NT2/D1 (cell line): ENCODE measurements at regions not wholly inside any gene's neighbourhood (a gene's known extent, or its start where the extent isn't known, plus 50 kb on each side); places are given as distances from the start of the nearest gene placed in this dataset.

ENCODE experiments used
- SUZ12 ChIP-seq: IDR thresholded peaks from 2 replicates; pipeline ENCODE4 v1.6.1; 2011; ENCODE audit not compliant: insufficient read length, insufficient read depth; ENCODE audit errors: extremely low read depth
- YY1 ChIP-seq: IDR thresholded peaks from 2 replicates; pipeline ENCODE4 v1.6.1; 2011; ENCODE audit not compliant: insufficient read length, insufficient read depth
- ZNF274 ChIP-seq: IDR thresholded peaks from 2 replicates; pipeline ENCODE4 v1.6.1; 2011; ENCODE audit warnings: mild to moderate bottlenecking, low read depth, low read length

DNA sequence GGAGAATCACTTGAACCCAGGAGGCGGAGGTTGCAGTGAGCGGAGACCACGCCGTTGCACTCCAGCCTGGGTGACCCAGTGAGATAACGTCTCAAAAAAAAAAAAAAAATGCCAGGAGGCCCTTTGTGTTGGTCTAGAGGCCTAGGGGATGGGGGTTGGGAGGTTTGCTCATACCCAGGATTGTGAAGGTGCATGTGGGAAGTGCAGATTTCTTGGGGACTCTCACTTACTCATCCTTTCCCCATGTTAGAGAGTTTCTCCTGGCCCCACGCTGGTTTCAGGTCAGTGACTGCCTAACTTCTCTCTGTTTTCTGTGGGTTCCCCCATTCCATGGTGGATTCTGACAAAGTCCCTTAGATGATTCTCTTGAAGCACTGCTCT lies 471.5 kb upstream of the CNTNAP2 start:
- TF ChIP-seq ZNF274 = no peak
- no peak for TF ChIP-seq YY1
- no peak for TF ChIP-seq SUZ12
